AG04449 (cell line): ENCODE measurements at regions not wholly inside any gene's neighbourhood (a gene's known extent, or its start where the extent isn't known, plus 50 kb on each side); places are given as distances from the start of the nearest gene placed in this dataset.
"Not testable (repeated sequence)": the region's sequence is repeated elsewhere in the genome, so short reads cannot be mapped to it uniquely, and the experiment has no call there.

Experiments
- CTCF ChIA-PET: fragments of 350-600 bp; formaldehyde crosslinking; extraction: SDS; loops from one replicate; lab custom pipeline; 2021; ENCODE audit warnings: antibody characterized with exemption; lab: Yijun Ruan, JAX
- POLR2A ChIA-PET: fragments of 400-600, 350-600 bp; formaldehyde crosslinking; extraction: SDS; loops from one replicate; lab custom pipeline; 2020; ENCODE audit warnings: antibody characterized with exemption, inconsistent platforms; lab: Yijun Ruan, JAX
- DNase-seq: peaks from one replicate; pipeline ENCODE4 v3.0.0-alpha.2; 2010; ENCODE audit warnings: low read depth, low spot score
- H3K4me3 ChIP-seq: 2 replicates; pipeline ENCODE4 v1.5.1; 2011; ENCODE audit warnings: low read depth, mild to moderate bottlenecking, control low read depth, low read length
- CTCF ChIP-seq: IDR thresholded peaks from one replicate; pipeline ENCODE4 v1.5.1; 2011; ENCODE audit warnings: mild to moderate bottlenecking, moderate library complexity, low read length, control low read depth, inconsistent platforms; ENCODE audit not compliant: insufficient read depth; ENCODE audit errors: missing control alignments

- CTCF ChIA-PET, result interaction anchor here (0.6 kb wide), 1 partner anchor 15 kb away, joined by 3 read pairs; no protein-coding TSS in a partner anchor
- H3K4me3 ChIP-seq, result no peak overlapping the region
- DNase-seq, result no peak
- TF ChIP-seq CTCF, result no peak
- POLR2A ChIA-PET, result no interaction called here
Observed at GRCh38 chr16:66087308-66087707, 279.2 kb upstream of the CDH5 start.

GRCh38 chr16:66085651-66086050, 280.8 kb upstream of the CDH5 start:
- ChIA-PET POLR2A (no interaction called here), CTCF (interaction anchor here (1.2 kb wide), 1 partner anchor 15 kb away, joined by 4 read pairs; no protein-coding TSS in a partner anchor)
- no peak for TF ChIP-seq CTCF
- no peak for DNase-seq
- H3K4me3 ChIP-seq, result no peak overlapping the region

DNA sequence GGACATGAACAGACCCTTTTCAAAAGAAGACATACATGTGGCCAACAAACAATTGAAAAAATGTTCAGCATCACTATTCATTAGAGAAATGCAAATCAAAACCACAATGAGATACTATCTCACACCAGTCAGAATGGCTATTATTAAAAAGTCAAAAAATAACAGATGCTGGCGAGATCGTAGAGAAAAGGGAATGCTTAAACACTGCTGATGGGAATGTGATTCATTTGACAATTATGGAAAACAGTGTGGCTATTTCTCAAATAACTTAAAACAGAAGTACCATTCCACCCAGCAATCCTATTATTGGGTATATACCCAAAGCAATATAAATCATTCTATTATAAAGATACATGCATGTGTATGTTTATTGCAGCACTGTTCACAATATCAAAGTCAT, 281.8 kb upstream of the CDH5 start:
- H3K4me3 ChIP-seq, DNase-seq, POLR2A ChIA-PET: not testable (repeated sequence)
- CTCF ChIA-PET, result interaction anchor here (1.2 kb wide), 1 partner anchor 14 kb away, joined by 4 read pairs; no protein-coding TSS in a partner anchor

DNA sequence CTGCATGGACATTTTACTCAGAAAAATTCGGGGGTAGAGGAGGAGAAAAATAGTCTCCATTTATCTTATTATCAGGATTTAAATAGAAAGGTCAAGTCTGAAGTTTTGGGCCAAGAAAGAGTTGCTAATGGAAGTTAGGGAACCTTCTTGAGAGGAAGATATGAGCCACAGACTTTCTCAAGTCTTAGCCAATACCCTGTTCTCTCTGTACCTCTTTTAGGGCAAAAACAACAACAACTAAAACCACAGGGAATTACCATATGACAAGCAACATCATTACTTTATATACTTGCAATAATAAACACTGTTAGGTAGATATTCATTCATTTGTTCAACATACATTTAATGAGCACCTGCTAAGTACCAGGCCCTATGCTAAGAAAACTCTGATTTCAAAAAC, 282.2 kb upstream of the CDH5 start:
- TF ChIP-seq CTCF, result no peak
- ChIA-PET POLR2A (no interaction called here), CTCF (no interaction called here)
- no peak for DNase-seq
- H3K4me3 ChIP-seq, result no peak overlapping the region

- TF ChIP-seq CTCF, result no peak
- H3K4me3 ChIP-seq, result no peak overlapping the region
- ChIA-PET CTCF (interaction anchor here (1.1 kb wide), 1 partner anchor 10 kb away, joined by 3 read pairs; no protein-coding TSS in a partner anchor), POLR2A (no interaction called here)
- DNase-seq, result no peak
Observed at GRCh38 chr16:66083171-66083570, 283.3 kb upstream of the CDH5 start.

GRCh38 chr16:66082424-66082823, 284.1 kb upstream of the CDH5 start:
- POLR2A ChIA-PET, result interaction anchor here (1.2 kb wide), 1 partner anchor 24 kb away, joined by 4 read pairs; no protein-coding TSS in a partner anchor
- CTCF ChIA-PET, result interaction anchor here (0.5 kb wide), 1 partner anchor 37 kb away, joined by 3 read pairs; no protein-coding TSS in a partner anchor
- DNase-seq, result no peak
- no peak for TF ChIP-seq CTCF
- no peak overlapping the region for H3K4me3 ChIP-seq
